HG03354 (cell line): ENCODE measurements at regions not wholly inside any gene's neighbourhood (a gene's known extent, or its start where the extent isn't known, plus 50 kb on each side); places are given as distances from the start of the nearest gene placed in this dataset.

Experiments used
- ATAC-seq: cut with Tn5 transposase; IDR thresholded peaks from one replicate; pipeline ENCODE4 v1.9.1; 2021; ENCODE audit warnings: mild to moderate bottlenecking; ENCODE audit not compliant: unreplicated experiment, poor library complexity, severe bottlenecking

DNA sequence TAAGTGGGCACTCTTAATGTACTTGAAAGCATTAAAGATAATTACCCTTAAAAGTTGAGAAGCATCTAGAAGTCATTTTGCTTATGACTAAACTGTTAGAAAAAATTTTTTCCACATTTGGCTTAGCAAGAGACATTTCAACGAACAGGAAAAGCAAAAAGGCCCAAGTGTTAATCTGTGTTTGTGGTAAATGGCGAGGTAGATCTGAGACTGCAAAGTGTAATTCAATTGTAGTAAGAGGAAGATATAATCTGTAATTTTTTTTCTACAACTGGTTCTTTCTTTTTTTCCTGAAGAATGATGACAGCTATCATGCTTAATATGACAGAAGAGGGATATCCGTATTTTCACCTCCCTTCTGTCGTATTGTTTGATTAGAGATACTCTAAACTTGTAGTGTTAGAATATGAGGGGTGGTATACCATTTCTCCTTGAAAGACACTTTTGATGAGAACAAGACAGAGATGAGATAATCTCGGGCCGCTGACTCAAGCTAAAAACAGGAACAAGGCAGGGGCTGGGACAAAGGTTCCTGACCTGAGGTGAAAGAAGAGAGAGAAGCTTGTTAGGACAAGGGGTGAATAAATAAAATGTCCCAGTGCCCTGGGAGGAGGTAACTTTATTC, 459.3 kb upstream of the ZNF608 start:
- no peak for ATAC-seq

DNA sequence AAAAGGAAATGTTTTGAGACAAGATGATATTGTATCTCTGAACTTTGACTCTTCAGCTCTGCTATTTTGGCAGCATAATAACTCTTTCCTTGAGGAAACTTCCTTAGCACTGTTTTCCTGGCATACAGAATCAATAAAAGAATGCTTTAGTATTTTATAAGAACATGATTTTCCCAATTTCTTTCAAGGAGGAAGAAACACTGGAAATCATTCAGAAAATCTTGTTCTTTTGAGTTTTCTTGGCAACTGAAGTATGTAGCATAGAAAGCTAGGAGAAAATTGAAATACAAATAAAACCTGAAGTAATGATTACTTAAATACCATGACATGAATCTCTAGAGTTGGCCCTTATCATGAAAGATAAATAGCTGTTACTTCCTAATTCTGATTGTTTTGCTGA, 461.4 kb upstream of the ZNF608 start:
- no peak for ATAC-seq

DNA sequence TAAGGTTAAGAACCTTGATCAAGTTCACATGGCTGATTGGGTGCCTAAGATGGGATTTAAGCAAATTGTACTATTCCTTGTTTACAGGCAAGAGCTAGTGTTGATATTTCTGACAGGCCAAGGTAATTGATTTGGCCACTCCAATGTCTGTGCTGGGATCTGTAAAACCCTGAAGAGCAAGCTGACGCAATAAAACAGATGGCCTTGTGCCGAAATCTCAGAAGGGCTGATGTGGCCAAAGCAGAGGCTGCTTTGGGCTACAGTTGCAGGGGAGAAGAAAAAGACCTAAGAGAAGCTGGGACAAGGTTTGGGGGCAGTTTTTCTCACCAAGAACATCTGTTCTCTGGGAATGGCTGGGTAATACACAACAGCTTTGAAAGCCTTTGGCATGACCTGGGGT, 463.2 kb upstream of the ZNF608 start:
- no peak for ATAC-seq

GRCh38 chr5:125210242-125210947, 464.0 kb upstream of the ZNF608 start:
- ATAC-seq, result no peak

DNA sequence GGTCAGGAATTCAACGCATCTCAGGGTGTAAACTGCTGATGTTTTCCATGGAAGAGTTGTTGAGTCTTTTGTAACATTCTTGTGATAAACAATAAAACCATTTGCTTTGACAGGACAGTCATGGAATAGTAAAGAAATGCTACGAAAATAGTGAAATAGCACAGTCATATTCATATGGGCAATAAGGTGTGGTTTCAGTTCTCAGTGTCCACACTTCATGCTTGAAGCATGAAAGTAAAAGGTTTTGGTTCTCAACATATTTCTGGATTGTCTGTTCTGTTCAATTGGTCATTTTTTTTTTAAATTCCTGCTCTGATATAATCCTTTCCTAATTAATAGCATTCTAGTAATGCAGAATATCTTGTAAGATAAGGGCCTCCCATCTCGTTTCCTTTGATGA, 467.6 kb upstream of the ZNF608 start:
- peak; percentile 81 for ATAC-seq

DNA sequence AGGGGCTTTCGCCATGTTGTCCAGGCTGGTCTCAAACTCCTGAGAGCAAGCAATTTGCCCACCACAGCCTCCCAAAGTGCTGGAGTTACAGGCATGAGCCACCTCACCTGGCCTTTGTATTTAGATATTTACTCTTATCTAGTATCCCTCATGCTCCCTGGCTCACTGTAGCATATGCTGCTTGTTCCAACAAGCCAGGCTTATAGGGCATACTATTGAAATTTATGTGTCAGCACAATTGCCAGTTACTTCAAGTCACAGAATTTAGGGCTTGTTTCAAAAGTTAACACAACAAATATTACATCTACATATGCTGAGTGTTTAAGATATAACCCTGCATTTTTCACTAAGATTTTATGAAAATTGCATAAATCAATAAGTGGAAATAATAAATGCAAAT, 469.2 kb upstream of the ZNF608 start:
- ATAC-seq, result no peak

DNA sequence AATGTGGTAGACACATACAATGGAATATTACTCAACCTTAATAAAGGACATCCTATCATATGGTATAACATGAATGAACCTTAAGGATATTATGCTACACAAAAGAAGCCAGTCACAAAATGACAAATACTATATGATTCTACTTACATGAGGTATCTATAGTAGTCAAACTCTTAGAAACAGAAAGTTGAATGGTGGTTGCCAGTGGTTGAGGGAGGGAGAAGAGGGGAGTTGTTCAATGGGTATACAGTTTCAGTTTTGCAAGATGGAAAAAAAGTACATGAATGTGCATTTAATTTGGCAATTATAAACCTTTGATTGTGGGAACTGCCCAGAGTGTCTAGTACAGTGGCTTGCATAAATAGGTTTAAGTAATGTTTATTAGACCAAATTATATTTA, 473.3 kb upstream of the ZNF608 start:
- ATAC-seq, result no peak

DNA sequence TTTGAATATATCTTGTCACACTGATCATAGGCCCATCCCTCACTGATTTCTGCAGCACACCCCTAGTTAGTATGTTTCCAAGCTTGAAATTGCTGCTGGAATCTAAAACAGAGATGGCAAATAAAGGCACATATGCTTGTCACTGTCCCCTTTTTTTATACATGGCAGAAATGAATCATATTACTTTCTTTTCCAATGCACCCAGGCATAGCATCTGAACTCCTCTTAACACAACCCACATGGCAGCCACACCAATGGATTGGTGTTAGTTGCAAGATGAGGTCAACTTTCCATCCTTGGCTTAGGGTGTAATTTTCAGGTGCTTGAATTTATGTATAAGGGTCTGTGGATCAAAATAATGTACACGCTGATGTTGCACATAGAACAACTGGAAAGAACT, 473.8 kb upstream of the ZNF608 start:
- no peak for ATAC-seq

GRCh38 chr5:125222597-125223240, 476.3 kb upstream of the ZNF608 start:
- no peak for ATAC-seq

GRCh38 chr5:125225424-125225823, 479.0 kb upstream of the ZNF608 start:
- ATAC-seq, result no peak

DNA sequence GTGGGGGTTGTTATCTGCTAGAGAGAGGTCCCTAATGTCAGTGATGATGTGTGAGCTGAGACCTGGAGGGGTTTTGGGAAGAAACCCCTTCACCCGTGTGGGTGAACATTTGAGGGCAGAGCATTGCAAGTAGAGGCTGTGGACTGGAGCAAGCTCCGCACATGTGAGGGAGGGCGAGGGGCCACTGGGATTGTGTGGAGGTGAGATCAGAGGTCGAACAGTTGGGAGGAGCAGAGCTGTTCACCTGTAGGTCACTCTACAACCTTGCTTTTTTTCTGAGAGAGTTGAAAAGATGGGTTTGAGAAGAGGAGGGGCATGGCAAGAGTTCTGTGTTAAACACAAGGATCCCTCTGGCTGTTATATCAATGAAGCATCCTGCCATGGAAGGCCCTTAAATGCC, 480.4 kb upstream of the ZNF608 start:
- ATAC-seq, result no peak

GRCh38 chr5:125227333-125228095, 481.1 kb upstream of the ZNF608 start:
- no peak for ATAC-seq

GRCh38 chr5:125228363-125229070, 482.1 kb upstream of the ZNF608 start:
- ATAC-seq, result no peak

DNA sequence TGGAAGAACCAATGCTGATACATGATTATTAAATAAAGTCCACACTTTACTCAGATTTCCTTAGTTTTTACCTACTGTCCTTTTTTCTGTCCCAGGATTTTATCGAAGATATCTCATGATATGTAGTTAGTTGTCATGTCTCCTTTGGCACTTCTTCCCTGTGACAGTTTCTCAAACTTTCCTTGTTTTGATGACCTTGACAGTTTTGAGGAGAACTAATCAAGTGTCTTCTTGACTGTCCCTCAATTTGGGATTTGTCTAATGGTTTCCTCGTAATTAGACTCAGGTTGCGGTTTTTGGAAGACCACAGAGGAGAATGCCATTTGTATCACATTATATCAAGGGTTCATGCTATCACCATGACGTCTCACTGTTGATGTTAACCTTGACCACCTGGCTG, 483.1 kb upstream of the ZNF608 start:
- no peak for ATAC-seq

- no peak for ATAC-seq
Measured at GRCh38 chr5:125232779-125233230, 486.4 kb upstream of the ZNF608 start.

DNA sequence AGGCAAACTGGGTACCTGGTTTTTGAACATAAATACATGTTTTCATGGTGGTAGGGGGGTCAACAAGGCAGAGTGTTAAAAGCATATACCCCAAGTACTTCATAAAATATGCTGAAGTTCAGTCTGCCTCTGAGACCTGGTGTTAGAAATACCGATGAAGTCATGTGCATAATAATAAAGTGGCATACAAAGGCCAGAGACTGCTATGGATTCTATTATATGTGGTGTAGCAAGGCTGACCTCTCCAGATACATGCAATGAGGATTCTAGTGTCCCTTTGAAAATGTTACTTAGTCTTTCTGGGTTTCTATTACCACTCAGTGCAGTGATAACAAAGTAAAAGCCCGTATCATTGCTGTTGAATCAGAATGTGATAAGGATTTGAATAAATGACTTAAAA, 487.5 kb upstream of the ZNF608 start:
- no peak for ATAC-seq

DNA sequence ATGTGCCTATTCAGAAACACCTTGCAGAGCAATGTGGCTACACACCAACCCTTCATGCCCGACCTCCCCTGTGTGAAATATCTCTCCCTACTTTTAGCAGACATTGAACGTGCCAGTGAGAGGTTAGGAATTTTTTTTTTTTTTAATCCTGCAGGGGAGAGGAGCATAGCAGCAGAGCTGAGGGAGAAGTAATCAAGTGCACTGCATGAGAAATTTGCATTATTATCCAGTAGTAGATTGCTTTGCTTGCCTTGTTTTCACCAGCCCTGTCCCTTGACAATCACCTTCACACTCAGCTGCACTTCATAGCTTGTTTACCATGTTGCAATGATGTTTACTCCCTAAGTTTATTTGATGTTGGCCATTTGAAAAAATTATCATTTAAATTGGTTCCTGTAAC, 489.6 kb upstream of the ZNF608 start:
- ATAC-seq, result no peak

DNA sequence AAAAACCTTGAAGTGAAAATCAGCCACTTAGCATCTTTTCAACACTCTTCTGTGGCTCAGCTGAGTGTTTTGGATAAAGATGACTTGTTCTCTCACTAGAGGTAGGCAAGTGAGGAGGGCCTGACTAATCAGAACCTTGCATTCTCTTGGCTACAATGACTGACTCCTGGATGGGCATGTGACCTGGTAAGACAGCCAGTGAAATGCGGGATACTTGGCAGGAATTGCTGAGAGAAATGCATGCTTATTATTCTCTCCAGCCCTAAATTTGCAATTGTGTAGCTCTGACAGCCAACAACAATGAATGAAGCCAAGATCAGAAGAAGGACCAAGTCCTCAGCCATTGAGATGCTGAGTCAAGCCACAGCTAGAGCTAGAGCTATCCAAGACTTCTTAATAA, 490.5 kb upstream of the ZNF608 start:
- no peak for ATAC-seq

GRCh38 chr5:125244531-125244930, 498.1 kb upstream of the ZNF608 start:
- ATAC-seq, result no peak

DNA sequence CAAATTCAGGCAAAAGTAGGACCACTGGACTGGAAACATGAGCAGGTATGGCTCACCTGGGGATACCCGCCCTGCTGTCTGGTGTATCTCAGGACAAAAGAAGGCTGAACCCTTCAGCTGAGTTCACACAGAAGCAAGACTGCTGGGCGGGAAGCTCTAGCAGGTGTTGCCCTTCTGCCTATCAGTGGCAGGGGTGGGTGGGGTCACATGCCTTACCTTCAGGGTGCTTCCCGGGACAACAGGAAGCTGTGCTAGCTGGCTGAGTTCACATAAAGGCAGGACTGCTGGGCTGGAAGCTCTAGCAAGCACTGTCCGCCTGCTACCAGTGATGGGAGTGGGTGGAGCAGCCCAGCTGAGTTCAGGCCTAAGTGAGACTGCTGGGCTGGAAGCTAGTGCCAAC, 498.8 kb upstream of the ZNF608 start:
- no peak for ATAC-seq
